NCI-H2107 treated with DMSO at 0.1 percent for 48 hours (cell line): ENCODE measurements at regions not wholly inside any gene's neighbourhood (a gene's known extent, or its start where the extent isn't known, plus 50 kb on each side); places are given as distances from the start of the nearest gene placed in this dataset.

Experiments used
- DNase-seq: peaks from one replicate; lab custom pipeline; 2025; ENCODE audit not compliant: unreplicated experiment; lab: John Stamatoyannopoulos, UW

DNA sequence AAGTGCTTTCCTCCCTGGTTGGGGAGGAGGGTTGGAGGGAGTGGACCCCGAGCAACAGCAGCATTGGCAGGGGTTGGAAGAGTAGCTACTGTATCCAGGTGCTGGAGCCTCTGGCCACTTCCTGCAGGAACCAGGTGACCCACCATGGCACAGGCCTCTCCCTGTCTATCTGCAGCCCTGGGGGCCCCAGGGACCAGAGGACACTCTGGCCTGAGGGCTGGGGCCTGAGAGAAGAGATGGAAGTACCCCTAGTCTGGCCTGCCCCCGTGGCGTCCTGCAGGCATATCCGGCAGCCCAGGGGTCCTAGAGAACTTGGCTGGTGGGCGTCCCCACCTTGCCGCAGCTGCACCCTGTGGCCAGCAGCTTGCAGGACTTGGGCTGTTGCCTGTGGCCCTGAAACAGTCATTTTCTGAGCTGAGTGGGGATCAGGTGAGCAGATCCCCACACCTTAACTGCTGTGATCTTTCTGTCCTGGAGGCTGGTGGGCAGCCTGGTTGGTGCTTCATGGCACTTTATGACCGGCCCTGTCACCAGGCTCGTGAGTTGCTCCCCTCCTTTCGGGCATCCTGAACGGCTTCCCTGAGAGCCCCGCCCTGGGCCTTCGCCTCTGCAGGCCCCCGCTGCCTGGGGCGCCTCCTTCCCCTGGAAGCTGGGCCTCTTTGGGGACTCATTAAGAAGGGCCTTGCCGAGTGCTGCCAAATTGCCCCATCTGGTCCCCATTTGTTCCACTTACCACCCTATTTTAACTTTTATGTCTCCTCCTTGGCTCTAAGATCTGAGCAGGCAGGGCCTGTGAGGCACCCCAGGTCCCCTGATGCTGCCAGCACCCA lies 298.6 kb downstream of the SEC14L1 start:
- no peak for DNase-seq

DNA sequence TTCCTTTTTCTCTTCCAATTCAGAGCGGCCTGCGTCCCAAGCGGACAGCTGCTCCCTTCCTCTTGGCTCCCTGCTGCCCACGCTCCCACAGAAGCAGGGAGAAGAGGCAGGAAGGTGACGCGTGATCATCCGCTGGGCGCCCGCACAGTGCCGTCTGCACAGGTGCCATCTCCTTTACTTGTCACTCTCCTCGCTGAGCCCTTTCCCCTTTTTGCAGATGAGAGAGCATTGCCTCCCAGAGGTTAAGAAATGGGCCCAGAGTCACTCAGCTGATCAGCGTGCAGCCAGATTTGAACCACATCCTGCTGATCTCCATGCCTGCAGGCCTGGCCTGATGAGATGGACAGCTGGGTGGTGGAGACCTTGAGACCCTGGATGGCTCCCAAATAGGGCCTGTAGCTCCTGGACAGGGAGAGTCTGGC lies 299.8 kb downstream of the SEC14L1 start:
- DNase-seq = peak; percentile 45

DNA sequence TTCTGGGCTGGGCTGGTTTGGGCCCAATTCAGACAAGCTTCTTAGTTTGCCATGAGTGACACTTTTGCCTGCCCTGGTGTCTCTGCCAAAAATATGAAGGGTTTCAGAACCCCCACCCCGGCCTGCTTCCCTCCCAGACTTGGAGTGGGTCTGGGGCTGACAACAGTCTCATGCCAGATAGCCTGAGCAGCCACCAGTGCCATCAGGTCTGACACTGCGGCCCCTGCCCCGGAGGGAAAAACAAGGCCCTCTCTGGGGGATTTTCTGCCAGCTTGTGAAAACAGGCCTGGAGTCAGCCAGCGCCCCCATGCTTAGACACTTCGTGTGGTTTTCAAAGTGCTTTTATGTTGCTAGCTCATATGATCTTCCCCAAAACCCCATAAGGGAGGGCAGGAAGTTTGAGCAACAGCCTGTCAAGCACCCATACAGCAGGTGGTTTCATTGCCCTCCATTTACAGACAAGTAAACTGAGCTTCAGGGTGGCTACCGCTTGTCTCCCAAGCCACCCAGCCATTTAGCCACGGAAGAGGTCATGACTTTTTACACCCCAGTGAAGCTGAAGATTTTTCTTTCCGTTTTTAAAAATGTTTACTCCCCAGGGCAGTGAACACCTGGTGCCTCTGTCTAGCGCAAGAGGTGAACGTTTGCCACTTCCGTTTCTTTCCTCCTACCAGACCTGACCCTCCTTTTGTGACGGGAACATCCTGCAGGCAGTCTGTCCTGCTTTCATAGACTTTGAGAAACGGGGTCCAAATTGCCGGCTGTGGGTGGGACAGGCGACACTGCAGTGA lies 300.6 kb downstream of the SEC14L1 start:
- DNase-seq = peak; percentile 88

DNA sequence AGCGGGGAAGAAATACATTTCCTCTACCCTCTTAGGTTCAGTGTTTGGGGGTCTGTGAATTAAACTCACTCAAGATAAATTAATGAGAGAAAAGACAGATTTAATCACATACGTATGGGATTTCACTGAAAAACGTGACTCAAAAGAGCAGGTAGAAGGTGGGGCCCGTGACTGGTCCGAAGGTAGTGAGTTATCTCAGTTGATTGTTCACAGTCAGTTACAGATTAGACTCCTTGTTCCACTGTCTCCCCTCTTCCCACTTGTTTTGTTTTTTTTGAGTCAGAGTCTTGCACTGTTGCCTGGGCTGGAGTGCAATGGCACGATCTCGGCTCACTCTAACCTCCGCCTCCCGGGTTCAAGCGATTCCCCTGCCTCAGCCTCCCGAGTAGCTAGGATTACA lies 301.2 kb downstream of the SEC14L1 start:
- no peak for DNase-seq

DNA sequence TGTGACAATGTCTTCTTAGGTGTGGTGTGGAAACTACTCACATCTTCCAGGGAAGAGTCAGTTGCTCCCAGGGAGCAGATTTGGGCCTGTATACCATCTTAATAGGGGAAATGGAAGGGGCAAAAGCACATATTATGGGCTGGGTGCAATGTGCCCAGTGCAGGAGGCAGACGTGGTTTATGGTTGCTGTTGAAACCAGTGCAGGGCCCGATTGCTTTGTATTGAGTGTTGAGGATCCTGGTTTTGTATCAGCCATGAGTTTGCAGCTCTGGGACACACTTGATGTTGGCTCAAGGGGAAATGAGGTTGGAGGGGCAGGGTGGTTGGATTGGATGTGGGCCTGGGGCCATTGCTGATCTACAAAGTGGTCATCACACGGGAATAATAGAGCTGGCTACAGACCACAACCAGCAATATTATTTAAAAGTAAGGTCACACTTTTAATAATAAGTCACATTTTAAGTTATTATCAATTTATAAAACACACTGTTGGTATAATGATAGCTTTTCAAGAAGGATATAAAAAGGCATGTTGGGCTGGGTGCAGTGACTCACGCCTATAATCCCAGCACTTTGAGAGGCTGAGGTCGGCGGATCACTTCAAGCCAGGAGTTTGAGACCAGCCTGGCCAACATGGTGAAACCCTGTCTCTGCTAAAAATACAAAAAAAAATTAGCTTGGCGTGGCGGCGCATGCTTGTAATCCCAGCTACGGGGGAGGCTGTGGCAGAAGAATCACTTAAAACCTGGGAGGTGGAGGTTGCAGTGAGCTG lies 302.4 kb downstream of the SEC14L1 start:
- DNase-seq = no peak

DNA sequence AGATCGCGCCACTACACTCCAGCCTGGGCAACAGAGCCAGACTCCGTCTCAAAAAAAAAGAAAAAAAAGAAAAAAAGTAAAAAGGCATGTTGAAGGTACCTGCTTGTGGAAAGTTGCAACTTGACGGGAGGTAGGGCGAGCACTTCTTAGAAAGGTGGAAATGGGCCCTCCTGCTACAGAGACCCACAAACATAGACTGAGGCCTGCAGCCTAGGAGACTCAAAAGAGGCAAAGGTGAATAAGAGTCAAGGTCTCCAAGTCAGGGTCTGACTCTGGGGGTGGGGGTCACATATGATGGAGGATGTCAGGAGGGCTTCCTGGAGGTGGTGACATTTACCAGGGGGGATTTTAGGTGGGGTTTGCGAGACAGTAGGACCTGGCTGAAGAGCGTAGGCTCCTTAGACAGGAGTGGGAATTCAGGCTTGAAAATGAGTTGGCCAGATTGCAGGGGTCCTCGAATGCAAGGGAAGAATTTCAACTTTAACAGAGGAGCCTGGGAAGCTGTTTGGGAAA lies 303.0 kb downstream of the SEC14L1 start:
- no peak for DNase-seq

DNA sequence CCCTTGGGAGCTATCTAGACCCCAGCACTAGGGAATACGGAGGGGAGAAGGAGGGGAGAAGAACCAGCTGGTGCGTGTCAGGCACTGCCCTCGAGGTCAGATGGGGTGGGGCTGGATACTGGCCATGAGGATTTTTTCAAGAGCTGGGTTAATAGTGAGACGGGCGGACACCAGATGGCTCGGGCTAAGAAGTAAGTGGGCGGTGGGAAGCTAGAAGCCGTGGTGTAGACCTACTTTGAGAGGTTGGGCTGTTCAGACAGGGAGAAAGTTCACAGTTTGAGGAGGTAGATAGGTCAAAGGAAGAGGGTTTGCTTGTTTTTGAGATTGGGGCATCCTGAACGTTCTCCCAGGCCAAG lies 303.8 kb downstream of the SEC14L1 start:
- no peak for DNase-seq

DNA sequence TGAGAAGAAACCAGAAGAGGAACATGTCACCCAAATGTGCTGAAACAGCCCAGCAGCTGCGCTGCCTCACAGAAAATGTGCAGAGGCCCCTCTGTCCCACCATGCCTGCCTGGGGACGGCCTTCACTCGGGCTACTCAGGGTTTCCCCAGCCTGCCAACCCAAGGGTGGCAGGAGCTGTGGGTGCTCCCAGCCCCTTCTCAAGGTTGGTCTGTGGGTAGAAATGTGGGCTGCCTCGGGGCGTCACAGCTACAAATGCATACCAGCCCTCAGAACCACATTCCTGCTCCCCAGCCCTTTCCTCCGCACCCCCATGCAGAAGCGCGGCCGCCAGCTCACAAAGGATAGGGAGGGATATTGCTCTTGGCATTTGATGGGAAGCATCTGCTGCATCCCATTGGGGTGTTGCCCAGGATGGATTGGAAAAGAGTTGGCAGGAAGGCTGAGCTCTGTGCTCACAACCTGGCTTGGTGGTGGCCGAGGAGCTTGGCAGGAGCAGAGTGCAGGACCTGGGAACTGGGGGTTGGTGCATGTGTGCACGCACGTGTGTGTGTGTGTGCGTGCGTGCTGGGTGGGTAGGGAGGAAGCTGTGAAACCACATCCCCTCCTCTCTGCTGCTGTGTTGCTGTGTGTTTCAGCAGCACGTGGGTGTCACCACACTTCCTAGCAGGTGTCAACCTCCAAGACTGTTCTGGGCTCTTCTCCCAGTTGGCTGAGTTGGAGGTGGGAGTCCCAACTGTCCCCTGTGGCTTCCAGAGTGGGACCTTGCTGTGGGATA lies 304.4 kb downstream of the SEC14L1 start:
- DNase-seq = no peak

DNA sequence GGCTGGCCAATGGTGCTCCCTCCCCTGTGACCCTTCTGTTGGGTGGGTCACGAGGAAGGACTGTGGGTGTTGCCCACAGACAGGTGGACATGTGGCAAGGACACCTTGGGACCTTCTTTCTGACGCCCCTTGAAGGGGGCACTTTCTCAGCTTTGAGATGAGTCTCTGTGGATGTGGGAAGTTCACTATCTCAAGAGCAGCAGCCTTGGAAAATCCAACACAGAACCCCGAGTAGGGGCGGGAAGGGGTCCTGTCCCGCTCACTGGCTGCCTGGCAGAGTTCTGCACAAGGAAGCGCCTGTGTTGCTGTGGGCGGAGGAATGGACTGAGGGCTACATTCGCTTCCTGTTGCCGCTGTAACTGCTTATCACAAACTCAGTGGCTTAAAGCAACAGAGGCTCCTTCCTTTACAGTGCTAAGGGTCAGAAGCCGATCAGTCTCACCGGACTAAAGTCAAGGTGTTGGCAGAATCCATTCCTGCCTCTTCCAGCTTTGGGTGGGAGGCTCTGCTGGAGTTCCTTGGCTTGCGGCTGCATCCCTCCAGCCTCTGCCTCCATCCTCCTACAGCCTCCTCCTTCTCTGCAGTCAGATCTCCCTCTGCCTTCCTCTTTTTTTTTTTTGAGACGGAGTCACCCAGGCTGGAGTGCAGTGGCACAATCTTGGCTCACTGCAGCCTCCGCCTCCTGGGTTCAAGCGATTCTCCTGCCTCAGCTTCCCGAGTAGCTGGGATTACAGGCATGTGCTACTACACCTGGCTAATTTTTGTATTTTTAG lies 305.2 kb downstream of the SEC14L1 start:
- no peak for DNase-seq

DNA sequence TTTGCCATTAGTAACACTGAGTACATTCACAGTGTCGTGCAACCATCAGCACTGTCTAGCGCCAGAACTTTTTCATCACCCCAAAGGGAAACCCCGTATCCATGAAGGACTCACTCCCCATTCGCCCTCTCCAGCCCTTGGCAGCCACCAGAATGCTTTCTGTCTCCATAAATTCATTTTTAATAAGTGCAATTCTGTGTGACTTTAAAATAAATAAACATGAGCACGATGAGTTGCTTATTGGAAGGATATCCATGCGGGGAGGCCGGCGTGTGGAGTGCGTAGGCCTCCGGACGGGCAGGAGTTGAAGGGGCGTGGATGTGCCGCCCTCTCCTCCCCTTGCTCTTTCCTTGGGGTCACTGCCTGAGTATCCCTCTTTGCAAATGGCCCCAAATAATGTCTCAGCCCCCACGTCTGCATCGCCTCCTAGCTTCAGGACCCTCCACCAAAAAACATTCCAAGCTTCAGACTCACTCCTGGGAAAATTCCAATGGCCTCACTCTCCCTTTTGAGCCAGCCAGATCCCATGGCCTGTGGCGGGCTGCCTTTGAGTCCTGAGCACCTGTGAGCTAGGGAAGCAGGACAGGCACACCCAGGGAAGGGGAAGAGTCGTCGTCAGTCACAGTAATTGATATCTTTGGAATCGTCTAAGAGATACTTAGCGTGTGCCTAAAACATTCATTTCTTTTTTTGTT lies 306.3 kb downstream of the SEC14L1 start:
- DNase-seq = no peak

DNA sequence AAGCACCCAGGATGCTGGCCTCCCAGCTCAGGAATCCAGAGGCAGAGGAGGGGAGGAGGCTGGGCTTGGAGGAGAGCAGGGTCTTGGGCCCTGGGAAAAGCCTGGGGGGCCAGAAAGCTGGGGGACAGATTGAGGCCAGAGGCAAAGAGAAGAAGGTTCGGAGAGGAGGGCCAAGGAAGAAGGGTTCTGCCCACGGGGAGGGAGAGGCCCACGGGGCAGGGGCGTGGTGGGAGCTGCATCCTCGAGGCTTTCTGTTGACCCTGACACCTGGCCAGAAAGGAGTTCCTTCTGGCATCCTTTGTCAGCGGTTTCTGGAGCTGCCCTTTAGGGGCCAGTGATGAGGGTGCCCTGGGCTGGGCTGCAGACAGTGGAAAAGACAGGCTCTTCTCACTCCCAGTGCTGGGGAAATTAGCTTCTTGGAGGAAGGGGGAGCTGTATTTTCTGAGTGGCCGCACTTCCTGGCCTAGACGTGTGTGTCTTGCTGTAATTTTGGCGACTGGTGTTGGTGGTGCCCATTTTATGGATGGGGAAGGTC lies 308.7 kb downstream of the SEC14L1 start:
- no peak for DNase-seq

DNA sequence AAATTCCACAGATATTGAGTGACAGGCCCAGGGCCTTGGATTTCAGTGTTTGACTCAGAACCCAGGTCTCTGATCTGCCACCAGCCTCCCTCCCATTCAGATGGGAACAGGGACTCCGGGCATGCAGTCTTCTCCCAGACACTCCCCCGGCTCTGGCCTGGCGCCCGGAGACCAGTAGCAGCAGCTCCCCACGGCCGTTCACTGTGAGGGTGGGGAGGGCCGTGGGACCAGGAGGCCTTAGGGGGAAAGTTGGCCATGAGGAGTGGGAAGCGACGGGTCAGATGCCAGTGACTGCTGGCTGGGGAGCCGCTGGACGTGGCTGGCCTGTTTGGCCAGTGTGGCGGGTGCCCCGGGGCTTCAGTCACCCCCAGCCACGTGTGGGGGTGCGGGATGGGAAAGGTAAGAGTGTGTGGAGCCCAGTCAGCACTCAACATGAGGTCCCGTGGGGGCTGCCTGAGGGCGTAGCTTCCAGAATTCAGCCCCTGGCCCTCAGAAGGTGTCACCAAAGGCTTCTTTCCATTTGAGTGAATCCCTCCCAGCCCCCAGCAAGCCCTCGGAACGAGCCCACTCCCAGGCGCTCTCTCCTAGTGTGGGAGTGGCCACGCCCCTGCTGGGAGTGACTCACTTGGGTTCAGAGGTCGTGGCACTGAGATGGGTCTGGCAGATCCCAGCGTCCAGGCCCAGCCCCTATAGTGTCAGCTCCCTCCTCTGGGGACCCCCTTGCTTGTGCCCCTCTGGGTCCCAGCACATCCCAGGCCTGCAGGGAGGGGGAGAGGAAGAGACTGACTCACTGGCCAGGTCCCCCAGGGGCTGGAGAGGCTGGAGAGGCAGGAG lies 309.4 kb downstream of the SEC14L1 start:
- DNase-seq = no peak

DNA sequence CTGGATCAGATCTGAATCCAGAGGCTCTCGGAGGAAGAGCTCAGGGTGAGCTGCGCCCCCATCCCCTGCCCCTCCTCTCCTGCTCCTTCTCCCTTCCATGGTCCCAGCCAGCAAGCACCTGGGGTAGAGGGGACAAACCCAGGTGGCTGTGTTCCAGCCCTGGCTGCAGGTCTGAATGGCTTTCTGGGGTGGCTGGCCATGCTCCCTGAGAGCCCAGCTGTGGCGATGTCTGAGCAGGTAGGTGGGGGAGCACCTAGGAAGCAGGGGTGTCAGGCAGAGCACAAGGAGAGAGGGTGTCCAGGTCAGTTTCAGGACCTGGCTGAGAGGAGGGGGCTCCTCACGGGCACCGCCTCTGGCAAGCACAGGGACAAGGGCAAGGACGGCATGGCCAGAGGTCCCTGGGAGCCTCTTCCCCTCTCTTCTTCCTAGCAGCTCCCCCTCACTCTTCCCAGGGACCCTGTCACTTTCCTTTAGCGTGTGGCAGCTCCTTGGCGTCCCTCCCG lies 310.0 kb downstream of the SEC14L1 start:
- DNase-seq = no peak

DNA sequence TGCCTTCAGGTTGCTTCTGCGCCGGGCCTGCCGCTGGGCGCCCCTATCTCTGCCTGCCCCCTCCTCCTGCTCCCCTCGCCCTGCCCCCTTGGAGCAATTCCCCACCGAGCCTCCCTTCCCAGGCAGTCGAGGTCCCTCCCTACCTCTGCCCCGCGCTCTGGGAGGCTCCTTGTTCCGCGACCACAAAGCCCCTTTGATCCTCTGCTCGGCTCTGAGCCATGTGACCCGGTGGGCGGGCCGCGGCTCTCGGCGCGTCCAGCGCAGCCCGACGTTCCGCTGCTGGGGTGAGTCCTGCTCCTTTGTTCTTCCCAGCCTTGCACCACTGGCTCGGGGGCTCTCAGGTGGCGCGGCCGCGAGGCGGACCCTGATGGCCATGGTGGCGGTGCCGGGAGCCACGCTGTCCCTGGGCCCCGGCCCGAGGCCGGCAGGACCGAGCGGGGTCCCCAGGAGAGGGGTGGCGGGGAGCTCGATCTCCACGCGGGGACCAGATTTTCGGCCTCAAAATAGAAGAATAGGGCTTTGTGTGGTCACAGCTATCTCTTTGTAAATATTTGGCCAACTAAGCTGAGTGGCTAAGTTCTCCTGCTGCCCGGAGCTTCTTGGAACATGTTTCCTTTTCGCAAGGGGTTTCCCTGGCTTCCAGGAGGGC lies 310.6 kb downstream of the SEC14L1 start:
- peak; percentile 47 for DNase-seq

DNA sequence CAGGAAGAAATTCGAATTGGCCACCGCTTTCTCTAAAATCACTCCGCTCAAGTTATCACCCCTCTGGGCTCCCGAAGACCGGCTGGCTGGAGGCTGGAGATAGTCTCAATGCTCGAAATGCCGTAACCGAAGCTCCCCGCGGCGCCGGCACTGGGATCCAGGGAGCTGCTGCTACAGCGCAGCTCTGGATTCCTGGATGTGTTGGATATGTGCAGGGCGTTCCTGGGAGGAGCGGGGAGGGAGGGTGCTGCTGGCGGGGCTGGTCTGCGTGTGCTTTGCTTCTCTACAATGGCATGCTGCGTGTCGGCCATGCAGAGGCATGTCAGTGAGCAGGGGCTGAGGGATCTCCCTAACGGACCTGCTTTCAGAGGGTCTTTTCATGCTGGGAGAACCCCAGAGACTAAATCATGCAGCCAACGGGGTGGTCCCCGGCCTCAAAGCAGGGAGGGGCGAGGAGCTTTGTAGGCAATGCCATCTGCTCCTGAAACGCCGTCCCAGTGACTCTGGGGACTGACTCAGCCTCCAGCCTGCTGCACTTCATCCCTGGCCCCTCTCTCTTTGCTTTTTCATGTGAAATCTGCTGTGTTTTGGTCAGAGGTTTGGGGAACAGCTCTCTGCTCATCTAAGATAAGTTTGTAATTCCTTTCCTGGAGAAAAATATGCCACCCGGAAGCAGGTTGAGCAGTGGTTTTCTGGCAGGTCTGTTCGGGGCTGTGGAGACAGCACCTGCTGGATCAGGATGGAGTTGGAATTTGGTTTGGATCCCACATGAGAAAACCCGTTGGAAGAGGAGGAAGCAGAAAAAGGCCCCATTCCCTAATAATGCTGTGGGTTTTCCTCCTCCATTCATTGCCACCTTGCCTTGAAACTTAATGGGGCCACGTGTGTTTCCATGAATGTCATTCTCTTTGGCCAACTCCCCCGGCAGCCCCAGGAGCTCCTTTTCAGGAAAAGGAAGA lies 311.4 kb downstream of the SEC14L1 start:
- DNase-seq = peak; percentile 21

DNA sequence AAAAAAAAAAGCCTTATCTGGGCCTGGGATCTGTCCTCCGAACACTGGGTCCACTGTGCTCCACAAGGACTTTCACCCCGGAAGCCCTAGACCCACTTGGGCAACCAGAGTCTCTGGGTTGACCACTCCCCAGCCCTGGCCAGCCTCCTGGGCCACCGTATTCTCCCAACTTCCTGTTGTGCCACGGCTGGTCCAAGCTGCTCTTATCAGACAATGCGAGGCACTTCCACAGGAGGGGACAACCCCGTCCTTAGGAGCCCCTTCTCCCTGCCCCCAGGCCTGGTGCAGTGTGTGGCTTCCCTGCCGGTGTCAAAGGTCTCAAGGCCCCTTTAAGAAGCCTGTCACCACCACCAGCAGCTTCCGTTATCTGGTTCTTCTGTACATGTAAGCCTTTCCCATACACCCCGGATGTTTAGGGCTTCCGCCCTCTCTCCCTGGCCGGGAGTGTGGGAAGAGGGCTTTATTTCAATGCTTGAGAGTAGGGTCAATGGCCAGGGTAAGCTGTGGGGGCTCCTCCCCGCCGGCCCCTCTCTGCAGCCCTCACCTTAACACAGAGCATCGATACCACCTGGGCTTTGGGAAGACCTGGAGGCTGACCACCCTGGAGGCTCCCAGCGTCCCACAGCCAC lies 313.0 kb downstream of the SEC14L1 start:
- DNase-seq = no peak
